Loucy (cell line): ENCODE measurements at regions not wholly inside any gene's neighbourhood (a gene's known extent, or its start where the extent isn't known, plus 50 kb on each side); places are given as distances from the start of the nearest gene placed in this dataset.

Experiments used
- H2AFZ ChIP-seq: fragments of 200-600 bp; sonication (generic); 2 replicates; pipeline ENCODE4 v1.6.0; 2016; ENCODE audit warnings: antibody characterized with exemption, mild to moderate bottlenecking, low read length, moderate library complexity
- H3F3A ChIP-seq: fragments of 200-600 bp; 2 replicates; pipeline ENCODE4 v1.6.0; 2016; ENCODE audit warnings: antibody characterized with exemption, low read depth, mild to moderate bottlenecking
- H3K27me3 ChIP-seq: fragments of 200-600 bp; sonication (generic); 2 replicates; pipeline ENCODE4 v1.6.1; 2014; ENCODE audit warnings: low read length, mild to moderate bottlenecking; ENCODE audit not compliant: insufficient read depth, poor library complexity, severe bottlenecking
- H3K36me3 ChIP-seq: fragments of 200-600 bp; sonication (generic); 2 replicates; pipeline ENCODE4 v1.6.1; 2016; ENCODE audit warnings: low read length; ENCODE audit not compliant: insufficient read depth
- H3K4me1 ChIP-seq: fragments of 200-600 bp; sonication (generic); 2 replicates; pipeline ENCODE4 v1.5.1; 2014; ENCODE audit warnings: low read length, mild to moderate bottlenecking; ENCODE audit not compliant: insufficient read depth, poor library complexity, severe bottlenecking
- H3K4me2 ChIP-seq: fragments of 200-600 bp; sonication (generic); 2 replicates; pipeline ENCODE4 v1.6.0; 2014; ENCODE audit warnings: antibody characterized with exemption, low read length, low read depth, mild to moderate bottlenecking; ENCODE audit not compliant: poor library complexity, severe bottlenecking
- H3K4me3 ChIP-seq: fragments of 200-600 bp; sonication (generic); 2 replicates; pipeline ENCODE4 v1.5.1; 2014; ENCODE audit warnings: low read length, mild to moderate bottlenecking, mixed read lengths; ENCODE audit not compliant: poor library complexity, severe bottlenecking
- H3K79me2 ChIP-seq: fragments of 200-600 bp; sonication (generic); 2 replicates; pipeline ENCODE4 v1.6.1; 2014; ENCODE audit warnings: low read length; ENCODE audit not compliant: insufficient read depth
- H3K9ac ChIP-seq: fragments of 200-600 bp; sonication (generic); 2 replicates; pipeline ENCODE4 v1.6.0; 2014; ENCODE audit warnings: mild to moderate bottlenecking, low read depth, low read length, moderate library complexity; ENCODE audit not compliant: poor library complexity, severe bottlenecking
- H3K9me2 ChIP-seq: fragments of 200-600 bp; sonication (generic); replicated peaks from 2 replicates; pipeline ENCODE4 v1.6.1; 2016; ENCODE audit warnings: low read depth, low read length, mixed read lengths
- H3K9me3 ChIP-seq: fragments of 200-600 bp; sonication (generic); 2 replicates; pipeline ENCODE4 v1.6.1; 2014; ENCODE audit warnings: mild to moderate bottlenecking, antibody characterized with exemption, low read length, low read depth; ENCODE audit not compliant: insufficient read depth
- H4K20me1 ChIP-seq: fragments of 200-600 bp; sonication (generic); 2 replicates; pipeline ENCODE4 v1.6.0; 2014; ENCODE audit warnings: antibody characterized with exemption, low read length, mild to moderate bottlenecking; ENCODE audit not compliant: insufficient read depth, poor library complexity, severe bottlenecking
- CTCF ChIP-seq: fragments of 200-600 bp; sonication (generic); conservative IDR thresholded peaks from 2 replicates; pipeline ENCODE4 v1.5.1; 2014; ENCODE audit warnings: mild to moderate bottlenecking, antibody characterized with exemption, low read length
- EZH2phosphoT487 ChIP-seq: fragments of 200-600 bp; IDR thresholded peaks from 2 replicates; pipeline ENCODE4 v1.6.1; 2018; ENCODE audit warnings: antibody characterized with exemption, mild to moderate bottlenecking, moderate library complexity, borderline replicate concordance

- Histone ChIP-seq H3K4me3 (no peak overlapping the region), H3K4me1 (no peaks in the 10 kb centered on the region), H3F3A (no peaks in the 10 kb centered on the region), H2AFZ (no peak overlapping the region), H3K36me3 (no peaks in the 10 kb centered on the region), H3K79me2 (no peaks in the 10 kb centered on the region), H4K20me1 (no peaks in the 10 kb centered on the region), H3K9ac (no peak overlapping the region), H3K9me2 (no peaks in the 10 kb centered on the region), H3K9me3 (no peaks in the 10 kb centered on the region), H3K27me3 (no peaks in the 10 kb centered on the region), H3K4me2 (no peak overlapping the region)
- TF ChIP-seq CTCF (no peak), EZH2phosphoT487 (no peak)
Observed at GRCh38 chr1:219039682-219040154, 134.0 kb upstream of the LYPLAL1 start.

- H4K20me1 ChIP-seq, result no peaks in the 10 kb centered on the region
- no peak overlapping the region for H3K4me3 ChIP-seq
- no peak overlapping the region for H3K9ac ChIP-seq
- no peak overlapping the region for H3K4me2 ChIP-seq
- no peaks in the 10 kb centered on the region for H3F3A ChIP-seq
- H3K27me3 ChIP-seq, result no peaks in the 10 kb centered on the region
- H3K79me2 ChIP-seq, result no peaks in the 10 kb centered on the region
- no peaks in the 10 kb centered on the region for H3K9me2 ChIP-seq
- no peaks in the 10 kb centered on the region for H3K36me3 ChIP-seq
- TF ChIP-seq EZH2phosphoT487 (no peak), CTCF (no peak)
- H3K4me1 ChIP-seq, result no peaks in the 10 kb centered on the region
- H3K9me3 ChIP-seq, result no peaks in the 10 kb centered on the region
- H2AFZ ChIP-seq, result no peak overlapping the region
Observed at GRCh38 chr1:219040291-219040690, 133.4 kb upstream of the LYPLAL1 start.

- H3K4me2 ChIP-seq, result no peak overlapping the region
- no peaks in the 10 kb centered on the region for H3K79me2 ChIP-seq
- H3K9me3 ChIP-seq, result no peaks in the 10 kb centered on the region
- no peaks in the 10 kb centered on the region for H3F3A ChIP-seq
- no peak overlapping the region for H3K9ac ChIP-seq
- H3K27me3 ChIP-seq, result no peaks in the 10 kb centered on the region
- H2AFZ ChIP-seq, result no peak overlapping the region
- H3K9me2 ChIP-seq, result no peaks in the 10 kb centered on the region
- H3K36me3 ChIP-seq, result no peaks in the 10 kb centered on the region
- no peaks in the 10 kb centered on the region for H3K4me1 ChIP-seq
- TF ChIP-seq EZH2phosphoT487 (no peak), CTCF (no peak)
- no peaks in the 10 kb centered on the region for H4K20me1 ChIP-seq
- H3K4me3 ChIP-seq, result no peak overlapping the region
Observed at GRCh38 chr1:219041141-219041540, 132.5 kb upstream of the LYPLAL1 start.
